ENCODE measurements at regions not wholly inside any gene's neighbourhood (a gene's known extent, or its start where the extent isn't known, plus 50 kb on each side); places are given as distances from the start of the nearest gene placed in this dataset.

- ChIA-PET POLR2A (no interaction called here), CTCF (no interaction called here)
These were observed 219.9 kb downstream of the NFKBIZ start for GRCh38 chr3:102069211-102069662.

GRCh38 chr3:102074946-102075345 lies 225.6 kb downstream of the NFKBIZ start:
- POLR2A ChIA-PET, result no interaction called here
- CTCF ChIA-PET, result no interaction called here

- CTCF ChIA-PET, result no interaction called here
- POLR2A ChIA-PET, result no interaction called here
These were observed 229.1 kb downstream of the NFKBIZ start for GRCh38 chr3:102078401-102078800.

- ChIA-PET CTCF (interaction anchor here (0.9 kb wide), 1 partner anchor 51 kb away, joined by 3 read pairs; no protein-coding TSS in a partner anchor), POLR2A (no interaction called here)
These were observed 229.8 kb downstream of the NFKBIZ start for GRCh38 chr3:102078854-102079808.

- CTCF ChIA-PET, result interaction anchor here (0.9 kb wide), 1 partner anchor 50 kb away, joined by 3 read pairs; no protein-coding TSS in a partner anchor
These were observed 230.5 kb downstream of the NFKBIZ start for GRCh38 chr3:102079809-102080197.

GRCh38 chr3:102081572-102082289 lies 232.4 kb downstream of the NFKBIZ start:
- ChIA-PET POLR2A (no interaction called here), CTCF (no interaction called here)

More at GRCh38 chr3:102079809-102080197, 230.5 kb downstream of the NFKBIZ start:
- POLR2A ChIA-PET, result no interaction called here

GRCh38 chr3:102083473-102083872 lies 234.2 kb downstream of the NFKBIZ start:
- ChIA-PET POLR2A (no interaction called here), CTCF (no interaction called here)

GRCh38 chr3:102084006-102084405 lies 234.7 kb downstream of the NFKBIZ start:
- ChIA-PET CTCF (no interaction called here), POLR2A (no interaction called here)

GRCh38 chr3:102084704-102085103 lies 235.4 kb downstream of the NFKBIZ start:
- CTCF ChIA-PET, result interaction anchor here (1.7 kb wide), 1 partner anchor 235 kb away, joined by 4 read pairs; the partner anchor contains the start of gene NFKBIZ
- POLR2A ChIA-PET, result interaction anchor here (1.6 to 2.3 kb wide), 2 partner anchors 232 to 235 kb away, joined by 3 to 17 read pairs; partner anchors contain the start of gene NFKBIZ

- CTCF ChIA-PET, result interaction anchor here (0.6 to 1.7 kb wide), 3 partner anchors 143 to 258 kb away, joined by 3 to 4 read pairs (median 3); partner anchors contain the start of gene NFKBIZ
- POLR2A ChIA-PET, result interaction anchor here (0.6 to 2.3 kb wide), 3 partner anchors 47 to 236 kb away, joined by 3 to 17 read pairs (median 3); partner anchors contain the start of gene NFKBIZ
These were observed 236.3 kb downstream of the NFKBIZ start for GRCh38 chr3:102085431-102086176.

GRCh38 chr3:102087236-102087635 lies 237.9 kb downstream of the NFKBIZ start:
- CTCF ChIA-PET, result no interaction called here
- POLR2A ChIA-PET, result no interaction called here

GRCh38 chr3:102089239-102089638 lies 239.9 kb downstream of the NFKBIZ start:
- CTCF ChIA-PET, result no interaction called here
- POLR2A ChIA-PET, result no interaction called here

GRCh38 chr3:102089904-102090720 lies 240.8 kb downstream of the NFKBIZ start:
- ChIA-PET CTCF (no interaction called here), POLR2A (no interaction called here)

- ChIA-PET POLR2A (interaction anchor here (0.6 kb wide), 1 partner anchor 154 kb away, joined by 7 read pairs; no protein-coding TSS in a partner anchor), CTCF (no interaction called here)
These were observed 241.4 kb downstream of the NFKBIZ start for GRCh38 chr3:102090721-102091045.

GRCh38 chr3:102091358-102091757 lies 242.0 kb downstream of the NFKBIZ start:
- ChIA-PET CTCF (no interaction called here), POLR2A (interaction anchor here (0.6 to 3.2 kb wide), 3 partner anchors 155 to 264 kb away, joined by 4 to 10 read pairs (median 7); partner anchors contain the start of gene NFKBIZ)

GRCh38 chr3:102092617-102093466 lies 243.5 kb downstream of the NFKBIZ start:
- ChIA-PET POLR2A (interaction anchor here (0.5 to 3.2 kb wide), 5 partner anchors 19 to 1269 kb away, joined by 3 to 10 read pairs (median 4); partner anchors contain the start of gene NFKBIZ), CTCF (interaction anchor here (1.2 kb wide), 1 partner anchor 136 kb away, joined by 3 read pairs; no protein-coding TSS in a partner anchor)

GRCh38 chr3:102094506-102094905 lies 245.2 kb downstream of the NFKBIZ start:
- POLR2A ChIA-PET, result no interaction called here
- CTCF ChIA-PET, result interaction anchor here (1.3 kb wide), 1 partner anchor 268 kb away, joined by 3 read pairs; no protein-coding TSS in a partner anchor

- ChIA-PET CTCF (no interaction called here), POLR2A (no interaction called here)
These were observed 246.1 kb downstream of the NFKBIZ start for GRCh38 chr3:102095383-102095782.

All from activated CD8-positive, alpha-beta memory T cell treated with anti-CD3 and anti-CD28 coated beads for 36 hours (primary cell).